ENCODE measurements at regions not wholly inside any gene's neighbourhood (a gene's known extent, or its start where the extent isn't known, plus 50 kb on each side); places are given as distances from the start of the nearest gene placed in this dataset.

DNA sequence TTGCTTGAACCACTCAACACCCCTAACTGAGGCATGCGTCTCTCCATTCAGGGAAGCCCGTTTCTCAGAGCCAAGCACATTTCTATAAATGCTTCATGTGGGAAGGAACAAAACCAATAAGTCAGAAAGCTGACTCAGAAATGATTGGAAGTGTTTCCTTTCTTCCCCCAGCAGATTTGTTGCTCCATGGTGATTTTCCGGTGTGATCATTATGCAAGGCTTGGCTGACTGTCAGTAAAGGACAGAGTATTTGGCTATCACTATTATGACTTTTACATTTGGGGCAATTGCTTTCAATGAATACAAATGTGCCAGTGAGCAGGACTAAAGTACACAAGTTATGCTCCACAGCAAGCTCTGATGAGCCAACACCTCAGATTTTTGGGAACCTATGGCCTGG lies 53.3 kb upstream of the ZC3H11B start:
- Histone ChIP-seq H3K27me3 (ENCODE audit: insufficient read depth, low read depth, severe bottlenecking) (no peaks in the 10 kb centered on the region), H3K27ac (no peak overlapping the region), H3K9me3 (ENCODE audit: severe bottlenecking) (no peaks in the 10 kb centered on the region), H3K36me3 (no peaks in the 10 kb centered on the region), H3K4me3 (ENCODE audit: low read depth, low read length) (no peak overlapping the region)
- no peak for DNase-seq
- TF ChIP-seq, protein P1, sequence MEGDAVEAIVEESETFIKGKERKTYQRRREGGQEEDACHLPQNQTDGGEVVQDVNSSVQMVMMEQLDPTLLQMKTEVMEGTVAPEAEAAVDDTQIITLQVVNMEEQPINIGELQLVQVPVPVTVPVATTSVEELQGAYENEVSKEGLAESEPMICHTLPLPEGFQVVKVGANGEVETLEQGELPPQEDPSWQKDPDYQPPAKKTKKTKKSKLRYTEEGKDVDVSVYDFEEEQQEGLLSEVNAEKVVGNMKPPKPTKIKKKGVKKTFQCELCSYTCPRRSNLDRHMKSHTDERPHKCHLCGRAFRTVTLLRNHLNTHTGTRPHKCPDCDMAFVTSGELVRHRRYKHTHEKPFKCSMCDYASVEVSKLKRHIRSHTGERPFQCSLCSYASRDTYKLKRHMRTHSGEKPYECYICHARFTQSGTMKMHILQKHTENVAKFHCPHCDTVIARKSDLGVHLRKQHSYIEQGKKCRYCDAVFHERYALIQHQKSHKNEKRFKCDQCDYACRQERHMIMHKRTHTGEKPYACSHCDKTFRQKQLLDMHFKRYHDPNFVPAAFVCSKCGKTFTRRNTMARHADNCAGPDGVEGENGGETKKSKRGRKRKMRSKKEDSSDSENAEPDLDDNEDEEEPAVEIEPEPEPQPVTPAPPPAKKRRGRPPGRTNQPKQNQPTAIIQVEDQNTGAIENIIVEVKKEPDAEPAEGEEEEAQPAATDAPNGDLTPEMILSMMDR (IDR thresholded peaks at IDR 0.05; ENCODE audit: low read depth, low read length): no peak

- Histone ChIP-seq H3K9me3 (ENCODE audit: severe bottlenecking) (no peaks in the 10 kb centered on the region), H3K4me3 (ENCODE audit: low read depth, low read length) (no peak overlapping the region), H3K27me3 (ENCODE audit: insufficient read depth, low read depth, severe bottlenecking) (no peaks in the 10 kb centered on the region), H3K36me3 (no peaks in the 10 kb centered on the region), H3K27ac (no peak overlapping the region)
- DNase-seq: no peak
- TF ChIP-seq, protein P1 (IDR thresholded peaks at IDR 0.05; ENCODE audit: low read depth, low read length): no peak
Observed at GRCh38 chr1:219665089-219665488, 52.2 kb upstream of the ZC3H11B start.

GRCh38 chr1:219664310-219665029 lies 51.6 kb upstream of the ZC3H11B start:
- Histone ChIP-seq H3K9me3 (ENCODE audit: severe bottlenecking) (no peaks in the 10 kb centered on the region), H3K27me3 (ENCODE audit: insufficient read depth, low read depth, severe bottlenecking) (no peaks in the 10 kb centered on the region), H3K27ac (no peak overlapping the region), H3K36me3 (no peaks in the 10 kb centered on the region), H3K4me3 (ENCODE audit: low read depth, low read length) (no peak overlapping the region)
- DNase-seq: no peak
- TF ChIP-seq, protein P1 (IDR thresholded peaks at IDR 0.05; ENCODE audit: low read depth, low read length): no peak

All from WERI-Rb-1 (cell line).